HG03558 (cell line): ENCODE measurements at regions not wholly inside any gene's neighbourhood (a gene's known extent, or its start where the extent isn't known, plus 50 kb on each side); places are given as distances from the start of the nearest gene placed in this dataset.
A peak's percentile ranks its signal among the peaks of the same experiment; 100 is the strongest.

Experiments used
- ATAC-seq: cut with Tn5 transposase; IDR thresholded peaks from one replicate; pipeline ENCODE4 v1.9.1; 2021; ENCODE audit warnings: moderate number of reproducible peaks; ENCODE audit not compliant: unreplicated experiment; ENCODE audit errors: extremely low read depth

GRCh38 chr3:189040656-189041335 is 131.0 kb upstream of the TPRG1 start:
- ATAC-seq, result no peak

- ATAC-seq, result peak; percentile 92
These were observed 130.2 kb upstream of the TPRG1 start for GRCh38 chr3:189041482-189042090.

- ATAC-seq, result no peak
These were observed 128.9 kb upstream of the TPRG1 start for GRCh38 chr3:189042832-189043231.

GRCh38 chr3:189049458-189050236 is 122.1 kb upstream of the TPRG1 start:
- ATAC-seq, result no peak

GRCh38 chr3:189053322-189053721 is 118.4 kb upstream of the TPRG1 start:
- ATAC-seq, result no peak

GRCh38 chr3:189056646-189057335 is 115.0 kb upstream of the TPRG1 start:
- no peak for ATAC-seq

- ATAC-seq, result no peak
These were observed 114.4 kb upstream of the TPRG1 start for GRCh38 chr3:189057369-189057768.

GRCh38 chr3:189058071-189058470 is 113.7 kb upstream of the TPRG1 start:
- no peak for ATAC-seq

GRCh38 chr3:189070965-189071364 is 100.8 kb upstream of the TPRG1 start:
- no peak for ATAC-seq

- no peak for ATAC-seq
These were observed 100.3 kb upstream of the TPRG1 start for GRCh38 chr3:189071446-189071845.

GRCh38 chr3:189076449-189076848 is 95.3 kb upstream of the TPRG1 start:
- ATAC-seq, result no peak

GRCh38 chr3:189080745-189081144 is 91.0 kb upstream of the TPRG1 start:
- no peak for ATAC-seq

GRCh38 chr3:189082666-189083427 is 88.9 kb upstream of the TPRG1 start:
- no peak for ATAC-seq

- ATAC-seq, result no peak
These were observed 87.2 kb upstream of the TPRG1 start for GRCh38 chr3:189084620-189085019.

- no peak for ATAC-seq
These were observed 79.2 kb upstream of the TPRG1 start for GRCh38 chr3:189092547-189092946.

GRCh38 chr3:189094539-189094938 is 77.2 kb upstream of the TPRG1 start:
- ATAC-seq, result no peak

GRCh38 chr3:189096092-189096491 is 75.7 kb upstream of the TPRG1 start:
- no peak for ATAC-seq

- no peak for ATAC-seq
These were observed 72.7 kb upstream of the TPRG1 start for GRCh38 chr3:189099031-189099471.

- ATAC-seq, result no peak
These were observed 72.1 kb upstream of the TPRG1 start for GRCh38 chr3:189099505-189100290.
